ENCODE measurements at regions not wholly inside any gene's neighbourhood (a gene's known extent, or its start where the extent isn't known, plus 50 kb on each side); places are given as distances from the start of the nearest gene placed in this dataset.
A peak's percentile ranks its signal among the peaks of the same experiment; 100 is the strongest.

- Histone ChIP-seq H3K9me3 (ENCODE audit: control insufficient read depth, low read length) (no peaks in the 10 kb centered on the region), H3K36me3 (ENCODE audit: control insufficient read depth, insufficient read depth, low read length, severe bottlenecking) (no peaks in the 10 kb centered on the region), H3K4me3 (ENCODE audit: low read length) (no peak overlapping the region), H3K4me1 (ENCODE audit: control insufficient read depth, insufficient read depth, low read length) (peaks cover 28% of the 10 kb centered on the region), H3K9ac (ENCODE audit: low read length) (no peak overlapping the region), H3K27me3 (replicated peaks; ENCODE audit: control insufficient read depth, insufficient read depth, low read length) (no peaks in the 10 kb centered on the region)
- DNase-seq (ENCODE audit: low read depth): no peak
Measured at GRCh38 chr3:152176998-152177397, 91.7 kb upstream of the MBNL1 start.

- no peak overlapping the region for H3K4me3 ChIP-seq (ENCODE audit: low read length)
- no peaks in the 10 kb centered on the region for H3K9me3 ChIP-seq (ENCODE audit: control insufficient read depth, low read length)
- no peak overlapping the region for H3K9ac ChIP-seq (ENCODE audit: low read length)
- no peaks in the 10 kb centered on the region for H3K36me3 ChIP-seq (ENCODE audit: control insufficient read depth, insufficient read depth, low read length, severe bottlenecking)
- no peak for DNase-seq (ENCODE audit: low read depth)
- H3K4me1 ChIP-seq (ENCODE audit: control insufficient read depth, insufficient read depth, low read length): peaks cover 28% of the 10 kb centered on the region
- H3K27me3 ChIP-seq (replicated peaks; ENCODE audit: control insufficient read depth, insufficient read depth, low read length): no peaks in the 10 kb centered on the region
Measured at GRCh38 chr3:152177757-152178156, 91.0 kb upstream of the MBNL1 start.

- no peaks in the 10 kb centered on the region for H3K9me3 ChIP-seq (ENCODE audit: control insufficient read depth, low read length)
- peaks cover 7% of the 10 kb centered on the region for H3K4me1 ChIP-seq (ENCODE audit: control insufficient read depth, insufficient read depth, low read length)
- DNase-seq (ENCODE audit: low read depth): no peak
Measured at GRCh38 chr3:152183473-152183872, 85.3 kb upstream of the MBNL1 start.

GRCh38 chr3:152184971-152185686, 83.6 kb upstream of the MBNL1 start:
- Histone ChIP-seq H3K27me3 (replicated peaks; ENCODE audit: control insufficient read depth, insufficient read depth, low read length) (no peaks in the 10 kb centered on the region), H3K9me3 (ENCODE audit: control insufficient read depth, low read length) (no peaks in the 10 kb centered on the region), H3K9ac (ENCODE audit: low read length) (no peak overlapping the region), H3K4me3 (ENCODE audit: low read length) (no peak overlapping the region), H3K4me1 (ENCODE audit: control insufficient read depth, insufficient read depth, low read length) (peaks cover 7% of the 10 kb centered on the region), H3K36me3 (ENCODE audit: control insufficient read depth, insufficient read depth, low read length, severe bottlenecking) (no peaks in the 10 kb centered on the region)
- DNase-seq (ENCODE audit: low read depth): no peak

More at GRCh38 chr3:152183473-152183872, 85.3 kb upstream of the MBNL1 start:
- Histone ChIP-seq H3K36me3 (ENCODE audit: control insufficient read depth, insufficient read depth, low read length, severe bottlenecking) (no peaks in the 10 kb centered on the region), H3K27me3 (replicated peaks; ENCODE audit: control insufficient read depth, insufficient read depth, low read length) (no peaks in the 10 kb centered on the region), H3K4me3 (ENCODE audit: low read length) (no peak overlapping the region), H3K9ac (ENCODE audit: low read length) (no peak overlapping the region)

GRCh38 chr3:152185891-152186630, 82.7 kb upstream of the MBNL1 start:
- H3K36me3 ChIP-seq (ENCODE audit: control insufficient read depth, insufficient read depth, low read length, severe bottlenecking): no peaks in the 10 kb centered on the region
- no peak overlapping the region for H3K4me3 ChIP-seq (ENCODE audit: low read length)
- H3K4me1 ChIP-seq (ENCODE audit: control insufficient read depth, insufficient read depth, low read length): peaks cover 7% of the 10 kb centered on the region
- no peak overlapping the region for H3K9ac ChIP-seq (ENCODE audit: low read length)
- DNase-seq (ENCODE audit: low read depth): peak; percentile 58
- no peaks in the 10 kb centered on the region for H3K9me3 ChIP-seq (ENCODE audit: control insufficient read depth, low read length)
- no peaks in the 10 kb centered on the region for H3K27me3 ChIP-seq (replicated peaks; ENCODE audit: control insufficient read depth, insufficient read depth, low read length)

GRCh38 chr3:152190636-152191183, 78.0 kb upstream of the MBNL1 start:
- H3K36me3 ChIP-seq (ENCODE audit: control insufficient read depth, insufficient read depth, low read length, severe bottlenecking): no peaks in the 10 kb centered on the region
- no peak overlapping the region for H3K4me3 ChIP-seq (ENCODE audit: low read length)
- peaks cover 6% of the 10 kb centered on the region for H3K4me1 ChIP-seq (ENCODE audit: control insufficient read depth, insufficient read depth, low read length)
- H3K9ac ChIP-seq (ENCODE audit: low read length): no peak overlapping the region
- no peaks in the 10 kb centered on the region for H3K9me3 ChIP-seq (ENCODE audit: control insufficient read depth, low read length)
- no peaks in the 10 kb centered on the region for H3K27me3 ChIP-seq (replicated peaks; ENCODE audit: control insufficient read depth, insufficient read depth, low read length)
- DNase-seq (ENCODE audit: low read depth): no peak

- Histone ChIP-seq H3K9me3 (ENCODE audit: control insufficient read depth, low read length) (no peaks in the 10 kb centered on the region), H3K4me1 (ENCODE audit: control insufficient read depth, insufficient read depth, low read length) (peaks cover 3% of the 10 kb centered on the region), H3K27me3 (replicated peaks; ENCODE audit: control insufficient read depth, insufficient read depth, low read length) (no peaks in the 10 kb centered on the region), H3K36me3 (ENCODE audit: control insufficient read depth, insufficient read depth, low read length, severe bottlenecking) (no peaks in the 10 kb centered on the region), H3K9ac (ENCODE audit: low read length) (no peak overlapping the region), H3K4me3 (ENCODE audit: low read length) (no peak overlapping the region)
- no peak for DNase-seq (ENCODE audit: low read depth)
Measured at GRCh38 chr3:152192050-152192449, 76.7 kb upstream of the MBNL1 start.

- no peaks in the 10 kb centered on the region for H3K36me3 ChIP-seq (ENCODE audit: control insufficient read depth, insufficient read depth, low read length, severe bottlenecking)
- no peak for DNase-seq (ENCODE audit: low read depth)
- no peak overlapping the region for H3K9ac ChIP-seq (ENCODE audit: low read length)
- no peak overlapping the region for H3K4me3 ChIP-seq (ENCODE audit: low read length)
- H3K4me1 ChIP-seq (ENCODE audit: control insufficient read depth, insufficient read depth, low read length): peaks cover 13% of the 10 kb centered on the region
- no peaks in the 10 kb centered on the region for H3K27me3 ChIP-seq (replicated peaks; ENCODE audit: control insufficient read depth, insufficient read depth, low read length)
- no peaks in the 10 kb centered on the region for H3K9me3 ChIP-seq (ENCODE audit: control insufficient read depth, low read length)
Measured at GRCh38 chr3:152192936-152193672, 75.6 kb upstream of the MBNL1 start.

GRCh38 chr3:152193673-152194267, 75.0 kb upstream of the MBNL1 start:
- no peaks in the 10 kb centered on the region for H3K36me3 ChIP-seq (ENCODE audit: control insufficient read depth, insufficient read depth, low read length, severe bottlenecking)
- no peak for DNase-seq (ENCODE audit: low read depth)
- no peak overlapping the region for H3K9ac ChIP-seq (ENCODE audit: low read length)
- peaks cover 14% of the 10 kb centered on the region for H3K4me1 ChIP-seq (ENCODE audit: control insufficient read depth, insufficient read depth, low read length)
- no peak overlapping the region for H3K4me3 ChIP-seq (ENCODE audit: low read length)
- no peaks in the 10 kb centered on the region for H3K9me3 ChIP-seq (ENCODE audit: control insufficient read depth, low read length)
- no peaks in the 10 kb centered on the region for H3K27me3 ChIP-seq (replicated peaks; ENCODE audit: control insufficient read depth, insufficient read depth, low read length)

- no peak for DNase-seq (ENCODE audit: low read depth)
- Histone ChIP-seq H3K4me1 (ENCODE audit: control insufficient read depth, insufficient read depth, low read length) (peaks cover 16% of the 10 kb centered on the region), H3K36me3 (ENCODE audit: control insufficient read depth, insufficient read depth, low read length, severe bottlenecking) (no peaks in the 10 kb centered on the region), H3K9me3 (ENCODE audit: control insufficient read depth, low read length) (no peaks in the 10 kb centered on the region), H3K4me3 (ENCODE audit: low read length) (no peak overlapping the region), H3K9ac (ENCODE audit: low read length) (no peak overlapping the region), H3K27me3 (replicated peaks; ENCODE audit: control insufficient read depth, insufficient read depth, low read length) (no peaks in the 10 kb centered on the region)
Measured at GRCh38 chr3:152195206-152195605, 73.5 kb upstream of the MBNL1 start.

GRCh38 chr3:152196782-152197181, 71.9 kb upstream of the MBNL1 start:
- H3K4me1 ChIP-seq (ENCODE audit: control insufficient read depth, insufficient read depth, low read length): peaks cover 28% of the 10 kb centered on the region
- no peaks in the 10 kb centered on the region for H3K9me3 ChIP-seq (ENCODE audit: control insufficient read depth, low read length)
- no peaks in the 10 kb centered on the region for H3K36me3 ChIP-seq (ENCODE audit: control insufficient read depth, insufficient read depth, low read length, severe bottlenecking)
- peak overlapping the region; percentile 61 for H3K9ac ChIP-seq (ENCODE audit: low read length)
- no peak for DNase-seq (ENCODE audit: low read depth)
- H3K4me3 ChIP-seq (ENCODE audit: low read length): peak overlapping the region; percentile 68
- H3K27me3 ChIP-seq (replicated peaks; ENCODE audit: control insufficient read depth, insufficient read depth, low read length): no peaks in the 10 kb centered on the region
